Esophagus squamous epithelium (tissue), 5 donors: ENCODE measurements at regions not wholly inside any gene's neighbourhood (a gene's known extent, or its start where the extent isn't known, plus 50 kb on each side); places are given as distances from the start of the nearest gene placed in this dataset.

Experiments used
- DNase-seq: peaks from one replicate; lab custom pipeline; 2025; lab: John Stamatoyannopoulos, UW
- H3K27ac ChIP-seq, 4 donors: fragments of 200-600 bp; sonication (generic); one replicate each; pipeline ENCODE4 v1.5.1; 2016 to 2019; ENCODE audit warnings: mild to moderate bottlenecking in 1 of 4
- H3K27me3 ChIP-seq, 4 donors: fragments of 200-600 bp; sonication (generic); 1 replicate in 3 of 4; 2 replicates in 1 of 4; pipeline versions ENCODE4 v1.5.1 to v1.6.0; 2017 to 2021; ENCODE audit warnings: antibody characterized with exemption in 1 of 4
- H3K36me3 ChIP-seq, 3 donors: fragments of 200-600 bp; sonication (generic); one replicate each; pipeline ENCODE4 v1.5.1; 2016 to 2019
- H3K4me1 ChIP-seq, 3 donors: fragments of 200-600 bp; sonication (generic); one replicate each; pipeline ENCODE4 v1.5.1; 2017 to 2019
- H3K4me3 ChIP-seq, 4 donors: fragments of 200-600 bp; sonication (generic); 1 replicate in 3 of 4; 2 replicates in 1 of 4; pipeline ENCODE4 v1.5.1; 2016 to 2019; ENCODE audit warnings: mild to moderate bottlenecking in 2 of 4, moderate library complexity in 1 of 4
- H3K9me3 ChIP-seq, 3 donors: fragments of 200-600 bp; sonication (generic); one replicate each; pipeline ENCODE4 v1.5.1; 2016 to 2019
- CTCF ChIP-seq, 6 experiments: fragments of 450-650 bp in 4 of 6; fragments of 200-600 bp in 2 of 6; sonication (generic) in 2 of 6; IDR thresholded peaks; one replicate each; pipeline ENCODE4 v1.5.1; 2016 to 2019; ENCODE audit warnings: antibody characterized with exemption in 6 of 6, mild to moderate bottlenecking in 4 of 6, moderate library complexity in 4 of 6
- POLR2A ChIP-seq, 4 donors: fragments of 450-650 bp; IDR thresholded peaks; one replicate each; pipeline ENCODE4 v1.6.1; 2017; ENCODE audit warnings: antibody characterized with exemption in 4 of 4, mild to moderate bottlenecking in 4 of 4, moderate library complexity in 3 of 4
- WGBS, 2 donors: methylation state at CpG; one replicate each; pipeline ENCODE4 v1.1.5; 2018; 5-methylcytosine and 5-hydroxymethylcytosine counted together
- intact Hi-C: fragments of 100-400 bp; cut with DNase I; formaldehyde crosslinking; loops from one replicate; pipeline ENCODE4 v1.15.0; 2022
- donor health status: DM: yes; HTN: yes; CAD: no.

GRCh38 chr4:100285121-100285520, 94.9 kb upstream of the DDIT4L start:
- no peaks in the 10 kb centered on the region for H3K9me3 ChIP-seq
- intact Hi-C loops, result no loop called here
- 94 to 96% methylated on average over 2 of the region's 2 CpGs for WGBS, 2 donors
- H3K36me3 ChIP-seq, result no peaks in the 10 kb centered on the region
- TF ChIP-seq CTCF (IDR thresholded peaks at IDR 0.05), result no peak
- TF ChIP-seq POLR2A (IDR thresholded peaks at IDR 0.05), result no peak
- H3K4me1 ChIP-seq, result no peaks in the 10 kb centered on the region
- no peak overlapping the region for H3K4me3 ChIP-seq
- no peak overlapping the region for H3K27ac ChIP-seq
- no peaks in the 10 kb centered on the region for H3K27me3 ChIP-seq
- no peak for DNase-seq

GRCh38 chr4:100284129-100284880, 94.0 kb upstream of the DDIT4L start:
- WGBS, 2 donors, result 84 to 86% methylated on average over 10 of the region's 10 CpGs
- intact Hi-C loops, result no loop called here
- H3K36me3 ChIP-seq, result no peaks in the 10 kb centered on the region
- H3K4me1 ChIP-seq, result no peaks in the 10 kb centered on the region
- no peak overlapping the region for H3K27ac ChIP-seq
- no peak overlapping the region for H3K4me3 ChIP-seq
- no peaks in the 10 kb centered on the region for H3K27me3 ChIP-seq
- no peaks in the 10 kb centered on the region for H3K9me3 ChIP-seq
- DNase-seq, result no peak
- no peak for TF ChIP-seq CTCF (IDR thresholded peaks at IDR 0.05)
- no peak for TF ChIP-seq POLR2A (IDR thresholded peaks at IDR 0.05)

- no peaks in the 10 kb centered on the region for H3K27me3 ChIP-seq
- DNase-seq, result no peak
- WGBS, 2 donors, result 69 to 83% methylated on average over 2 of the region's 2 CpGs
These were observed 90.5 kb upstream of the DDIT4L start for GRCh38 chr4:100280807-100281206.

GRCh38 chr4:100278567-100278966, 88.3 kb upstream of the DDIT4L start:
- no peak for DNase-seq
- Histone ChIP-seq H3K4me3 (no peak overlapping the region), H3K27me3 (no peaks in the 10 kb centered on the region), H3K9me3 (no peaks in the 10 kb centered on the region), H3K4me1 (no peaks in the 10 kb centered on the region), H3K27ac (no peak overlapping the region), H3K36me3 (no peaks in the 10 kb centered on the region)
- TF ChIP-seq CTCF (IDR thresholded peaks at IDR 0.05), result no peak
- TF ChIP-seq POLR2A (IDR thresholded peaks at IDR 0.05), result no peak
- intact Hi-C loops, result no loop called here
- WGBS, 2 donors, result 81 to 84% methylated on average over 3 of the region's 3 CpGs

More at GRCh38 chr4:100280807-100281206, 90.5 kb upstream of the DDIT4L start:
- Histone ChIP-seq H3K9me3 (no peaks in the 10 kb centered on the region), H3K4me1 (no peaks in the 10 kb centered on the region), H3K27ac (no peak overlapping the region), H3K36me3 (no peaks in the 10 kb centered on the region), H3K4me3 (no peak overlapping the region)
- intact Hi-C loops, result no loop called here
- TF ChIP-seq POLR2A (IDR thresholded peaks at IDR 0.05) (no peak), CTCF (IDR thresholded peaks at IDR 0.05) (no peak)

- Histone ChIP-seq H3K4me1 (no peaks in the 10 kb centered on the region), H3K27ac (no peak overlapping the region), H3K27me3 (no peaks in the 10 kb centered on the region), H3K4me3 (no peak overlapping the region), H3K9me3 (peaks cover 0 to 6% (median 0%) of the 10 kb centered on the region in 3 donors), H3K36me3 (no peaks in the 10 kb centered on the region)
- no peak for TF ChIP-seq CTCF (IDR thresholded peaks at IDR 0.05)
- TF ChIP-seq POLR2A (IDR thresholded peaks at IDR 0.05), result no peak
- intact Hi-C loops, result no loop called here
- WGBS, 2 donors, result 77 to 85% methylated on average over 2 of the region's 2 CpGs
- DNase-seq, result no peak
These were observed 79.2 kb upstream of the DDIT4L start for GRCh38 chr4:100269446-100269845.
